A172 (cell line): ENCODE measurements at regions not wholly inside any gene's neighbourhood (a gene's known extent, or its start where the extent isn't known, plus 50 kb on each side); places are given as distances from the start of the nearest gene placed in this dataset.
A peak's percentile ranks its signal among the peaks of the same experiment; 100 is the strongest.

Source experiments
- DNase-seq: peaks from one replicate; pipeline ENCODE4 v3.0.0-alpha.2; 2015; ENCODE audit warnings: low spot score

- DNase-seq, result peak; percentile 45
Observed at GRCh38 chr6:156564127-156564806, 212.9 kb upstream of the ARID1B start.

- DNase-seq, result no peak
Observed at GRCh38 chr6:156563714-156564113, 213.5 kb upstream of the ARID1B start.

DNA sequence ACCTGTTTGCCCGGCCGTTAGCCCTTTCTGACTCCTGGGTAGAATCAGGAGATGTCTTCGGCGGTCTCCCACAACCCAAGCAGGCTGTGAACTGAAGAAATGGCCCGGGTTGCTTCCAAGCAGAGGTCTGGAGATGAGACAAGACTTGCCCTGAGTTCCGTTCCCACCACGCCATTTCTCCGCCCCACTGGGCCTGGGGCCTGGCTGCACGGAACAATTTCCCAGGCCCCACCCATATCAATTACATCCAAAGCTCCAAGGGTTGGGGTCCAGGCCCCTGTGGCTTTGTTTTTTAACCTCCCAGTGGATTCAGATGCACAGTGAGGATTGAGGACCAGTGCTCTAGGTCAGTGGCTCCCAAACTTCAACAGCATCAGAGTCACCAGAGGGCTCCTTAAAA lies 214.5 kb upstream of the ARID1B start:
- no peak for DNase-seq

DNA sequence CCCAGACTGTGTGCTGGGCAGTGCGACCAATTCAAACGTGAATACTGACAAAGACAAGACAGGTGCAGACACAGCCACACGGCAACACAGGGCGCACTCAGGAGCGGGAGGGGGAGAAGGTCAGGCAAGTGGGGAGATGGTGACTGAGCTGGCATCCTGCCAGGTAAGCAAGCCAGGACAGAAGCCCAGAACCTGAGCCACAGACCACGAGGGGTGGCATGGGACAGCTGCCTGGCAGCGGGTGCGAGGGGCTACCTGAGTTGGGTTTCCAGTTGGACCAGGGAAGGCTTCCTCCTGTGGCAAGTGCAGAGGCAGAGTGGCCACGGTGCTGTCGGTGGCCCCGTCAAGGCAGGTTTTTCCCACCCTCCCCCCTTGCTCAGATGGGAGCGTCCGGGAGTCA lies 215.2 kb upstream of the ARID1B start:
- DNase-seq, result no peak

DNA sequence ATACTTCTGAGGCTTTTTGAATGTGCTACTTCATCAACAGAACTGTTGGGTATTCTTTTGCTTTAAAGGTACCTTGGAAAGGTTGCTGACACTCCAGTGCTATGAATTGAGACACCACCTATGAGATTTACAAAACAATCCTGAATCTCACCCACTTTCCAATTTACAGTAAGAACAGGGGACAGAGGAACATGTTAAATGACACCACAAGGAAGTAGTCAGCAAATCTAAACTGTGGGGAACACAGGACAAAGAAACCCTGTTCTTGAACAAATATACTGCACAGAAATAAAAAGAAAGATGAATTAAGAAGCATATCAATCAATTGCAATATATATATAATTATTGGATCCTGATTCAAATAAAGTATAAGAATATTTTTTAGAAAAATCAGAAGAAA lies 216.7 kb upstream of the ARID1B start:
- DNase-seq, result no peak

DNA sequence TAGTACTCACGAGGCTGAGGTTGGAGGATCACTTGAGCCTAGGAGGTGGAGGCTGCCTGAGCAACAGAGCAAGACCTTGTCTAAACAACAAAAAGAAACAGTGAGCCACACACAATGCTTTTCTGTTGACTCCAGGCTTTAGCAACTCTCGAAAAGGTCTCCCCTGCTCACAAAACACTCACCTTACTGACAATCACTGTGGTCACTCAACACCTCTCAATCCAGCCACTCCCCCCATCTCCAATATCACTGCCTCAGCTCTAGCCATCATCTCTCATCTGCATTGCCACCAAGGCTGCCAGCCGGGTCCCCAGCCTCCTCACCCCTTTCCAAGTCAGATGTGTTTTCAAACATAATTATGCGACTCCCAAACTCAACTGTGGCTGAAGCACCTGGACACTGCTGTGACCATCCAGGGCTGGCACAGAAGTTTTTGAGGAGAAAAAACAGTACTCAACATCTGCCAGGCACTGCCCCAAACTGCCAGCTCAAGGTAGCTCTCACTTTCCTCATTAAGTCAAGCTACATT lies 218.0 kb upstream of the ARID1B start:
- DNase-seq, result no peak

DNA sequence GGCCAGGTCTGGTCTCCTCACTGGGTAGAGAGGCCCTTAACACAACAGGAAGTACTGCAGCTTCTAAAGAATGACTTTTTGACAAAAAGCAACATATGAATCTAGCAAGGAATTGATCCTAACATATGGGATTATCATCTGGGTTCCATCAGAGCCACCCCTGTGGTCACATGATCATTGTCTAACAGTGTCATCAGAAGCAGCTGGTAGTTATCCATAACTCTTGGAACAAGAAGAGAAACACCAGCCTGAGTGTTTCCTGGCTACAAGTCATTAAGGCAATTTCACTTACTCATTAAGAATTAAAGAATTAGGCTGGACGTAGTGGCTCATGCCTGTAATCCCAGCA lies 219.3 kb upstream of the ARID1B start:
- DNase-seq, result no peak

- DNase-seq, result peak; percentile 90
Observed at GRCh38 chr6:156557251-156557910, 219.8 kb upstream of the ARID1B start.

DNA sequence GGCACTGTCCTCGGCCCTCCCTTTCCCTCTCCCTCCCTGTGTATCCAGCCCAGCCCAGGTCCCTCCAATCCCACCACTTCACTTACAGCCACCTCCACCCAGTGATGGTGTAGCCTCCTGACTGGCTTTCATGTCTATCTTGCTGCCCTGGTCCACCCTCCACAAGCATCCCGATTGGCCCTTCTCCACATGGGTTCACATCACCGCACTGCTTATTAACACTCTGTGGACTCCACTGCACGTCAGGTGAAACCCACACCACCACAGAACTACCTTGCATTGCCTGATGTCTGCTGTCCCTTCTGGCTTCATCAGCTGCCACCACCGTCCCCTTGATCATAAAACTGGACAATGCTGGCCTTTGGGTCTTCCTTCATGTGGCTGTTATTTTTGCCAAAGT lies 220.4 kb upstream of the ARID1B start:
- DNase-seq, result no peak

- DNase-seq, result no peak
Observed at GRCh38 chr6:156555116-156555515, 222.1 kb upstream of the ARID1B start.

DNA sequence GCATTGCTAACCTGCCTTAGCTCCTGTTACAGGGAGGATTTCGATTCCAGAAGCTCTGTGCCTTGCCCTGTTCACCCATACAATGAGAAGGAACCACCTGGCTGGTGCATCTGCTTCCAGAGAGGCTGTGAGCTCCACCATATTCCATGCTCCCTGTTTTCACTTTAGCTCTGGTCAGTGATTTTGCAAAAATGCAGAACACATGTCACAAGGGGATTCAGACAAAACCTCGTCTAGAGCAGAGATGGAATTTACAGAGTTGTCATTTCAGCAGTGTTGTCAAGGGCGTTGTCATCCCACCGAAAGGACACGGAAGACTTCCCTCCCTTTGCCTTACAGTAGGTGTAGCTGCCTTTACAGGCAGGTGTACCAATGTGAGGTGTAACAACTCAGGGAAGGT lies 223.0 kb upstream of the ARID1B start:
- DNase-seq, result no peak

DNA sequence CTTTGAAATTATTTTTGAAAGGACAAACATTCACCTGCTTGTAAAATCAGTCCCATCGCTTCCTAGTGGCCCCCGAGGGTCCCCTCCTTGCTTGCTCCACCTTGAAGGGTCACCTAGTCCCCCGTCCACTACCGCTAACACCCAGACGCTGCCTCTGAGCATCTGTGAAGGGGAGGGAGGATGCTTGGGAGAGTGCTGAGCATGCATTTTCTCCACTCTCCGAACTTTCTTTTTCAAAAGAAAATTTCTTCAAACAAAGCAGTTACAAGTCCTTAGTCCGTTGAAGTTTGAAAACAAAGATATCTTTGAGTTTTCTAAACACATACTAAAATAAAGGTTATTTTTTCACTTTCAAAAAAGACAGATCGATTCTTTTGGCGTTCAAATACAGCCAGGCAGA lies 224.3 kb upstream of the ARID1B start:
- no peak for DNase-seq

- DNase-seq, result no peak
Observed at GRCh38 chr6:156550949-156551348, 226.2 kb upstream of the ARID1B start.

- no peak for DNase-seq
Observed at GRCh38 chr6:156545931-156546330, 231.2 kb upstream of the ARID1B start.

GRCh38 chr6:156545021-156545420 lies 232.2 kb upstream of the ARID1B start:
- no peak for DNase-seq

DNA sequence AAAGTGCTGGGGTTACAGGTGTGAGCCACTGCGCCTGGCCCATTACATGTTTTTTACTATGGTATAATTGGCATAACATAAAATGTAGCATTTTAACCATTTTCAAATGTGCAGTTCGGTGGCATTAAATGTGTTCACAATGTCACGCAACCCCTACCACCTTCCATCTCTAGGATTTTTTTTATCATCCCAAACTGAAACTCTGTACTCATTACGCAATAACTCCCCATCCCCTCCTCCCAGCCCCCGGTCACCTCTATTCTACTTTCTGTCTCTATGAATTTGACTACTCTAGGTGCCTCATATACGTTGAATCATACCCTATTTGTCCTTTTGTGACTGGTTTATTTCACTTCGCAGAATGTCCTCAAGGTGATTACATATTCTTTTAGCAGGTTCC lies 233.1 kb upstream of the ARID1B start:
- DNase-seq, result no peak

DNA sequence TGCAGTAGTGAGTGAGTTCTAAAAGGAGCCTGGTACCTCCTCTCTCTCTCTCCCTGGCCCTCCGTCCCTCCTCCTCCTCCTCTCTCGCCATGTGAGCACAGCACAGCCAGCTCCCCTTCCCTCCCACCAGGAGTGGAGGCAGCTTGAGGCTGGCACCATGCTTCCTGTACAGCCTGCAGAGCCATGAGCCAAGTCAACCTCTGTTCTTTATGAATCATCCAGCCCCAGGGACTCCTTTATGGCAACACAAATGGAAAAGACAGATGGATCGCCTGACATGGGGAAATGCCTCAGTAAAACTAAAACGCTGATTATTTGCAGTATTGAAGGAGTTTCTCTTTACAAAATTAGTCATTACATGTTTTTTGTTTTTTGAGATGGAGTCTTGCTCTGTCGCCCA lies 233.7 kb upstream of the ARID1B start:
- DNase-seq, result no peak

DNA sequence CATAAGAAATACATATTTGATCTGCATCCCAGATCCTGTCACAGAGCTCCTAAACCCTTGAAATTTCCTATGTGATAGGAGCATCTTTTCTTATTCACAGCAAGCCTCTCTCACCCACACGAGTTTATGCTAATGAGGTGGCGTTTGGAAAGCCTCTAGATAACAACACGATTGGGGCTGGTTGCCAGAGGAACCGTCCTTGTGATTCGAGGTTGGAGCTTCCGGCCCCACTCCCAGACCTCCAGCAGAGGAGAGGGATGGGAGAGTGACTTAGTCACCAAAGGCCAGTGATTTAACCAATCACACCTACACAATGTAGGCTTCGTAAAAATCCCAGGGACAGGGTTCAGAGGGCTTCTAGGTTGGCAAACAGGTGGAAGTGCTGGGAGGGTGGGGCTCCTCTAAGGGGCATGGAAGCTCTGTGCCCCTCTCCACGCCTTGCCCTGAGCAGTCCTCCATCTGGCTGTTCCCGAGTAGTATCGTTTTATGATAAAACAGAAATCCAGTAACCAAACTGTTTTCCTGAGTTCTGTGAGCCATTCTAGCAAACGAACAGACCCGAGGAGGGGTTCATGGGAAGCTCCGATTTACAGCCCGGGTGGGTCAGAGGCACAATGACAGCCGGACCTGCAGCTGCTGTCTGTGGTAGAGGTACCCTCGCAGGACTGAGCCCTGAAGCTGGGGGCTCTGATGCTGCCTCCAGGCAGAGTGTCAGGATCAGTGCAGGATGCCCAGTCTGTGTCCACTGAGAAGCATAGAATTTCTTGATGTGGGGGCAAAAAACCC lies 238.1 kb upstream of the ARID1B start:
- peak; percentile 3 for DNase-seq

- no peak for DNase-seq
Observed at GRCh38 chr6:156534594-156534993, 242.6 kb upstream of the ARID1B start.

GRCh38 chr6:156533872-156534524 lies 243.2 kb upstream of the ARID1B start:
- DNase-seq, result no peak

DNA sequence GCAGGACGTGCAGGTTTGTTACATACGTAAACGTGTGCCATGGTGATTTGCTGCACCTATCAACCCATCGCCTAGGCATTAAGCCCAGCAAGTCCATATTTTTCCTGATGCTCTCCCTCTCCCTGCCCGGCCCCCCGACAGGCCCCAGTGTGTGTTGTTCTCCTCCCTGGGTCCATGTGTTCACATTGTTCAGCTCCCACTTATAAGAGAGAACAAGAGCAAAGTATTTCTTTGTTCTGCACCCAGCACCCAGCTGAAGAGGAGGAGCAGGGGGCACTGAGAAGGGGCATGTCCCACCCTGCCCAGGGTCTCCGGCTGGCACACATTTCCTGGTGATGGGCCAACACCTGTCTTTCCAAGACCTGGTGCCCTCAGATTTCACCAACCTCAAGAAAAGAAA lies 251.1 kb upstream of the ARID1B start:
- DNase-seq, result no peak

DNA sequence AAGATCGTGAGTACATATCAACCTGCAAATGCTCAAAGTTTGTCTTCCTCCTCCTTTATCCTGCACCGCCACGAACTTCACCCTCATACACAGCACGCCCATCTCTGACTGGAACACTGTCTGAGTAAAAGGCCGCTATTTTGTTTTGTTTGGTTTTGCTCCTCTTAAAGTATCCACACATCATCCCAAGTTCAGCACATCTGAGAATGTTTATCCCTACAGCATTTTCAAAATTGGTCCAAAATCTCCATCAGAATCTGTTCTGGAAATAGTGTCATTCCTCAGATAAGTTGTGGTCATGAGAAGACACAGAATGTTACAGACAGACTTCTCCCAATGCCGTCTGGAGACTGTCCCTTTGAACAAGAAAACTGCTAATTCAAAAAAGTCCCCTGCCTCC lies 251.6 kb upstream of the ARID1B start:
- DNase-seq, result no peak
